ENCODE measurements at regions not wholly inside any gene's neighbourhood (a gene's known extent, or its start where the extent isn't known, plus 50 kb on each side); places are given as distances from the start of the nearest gene placed in this dataset.

DNA sequence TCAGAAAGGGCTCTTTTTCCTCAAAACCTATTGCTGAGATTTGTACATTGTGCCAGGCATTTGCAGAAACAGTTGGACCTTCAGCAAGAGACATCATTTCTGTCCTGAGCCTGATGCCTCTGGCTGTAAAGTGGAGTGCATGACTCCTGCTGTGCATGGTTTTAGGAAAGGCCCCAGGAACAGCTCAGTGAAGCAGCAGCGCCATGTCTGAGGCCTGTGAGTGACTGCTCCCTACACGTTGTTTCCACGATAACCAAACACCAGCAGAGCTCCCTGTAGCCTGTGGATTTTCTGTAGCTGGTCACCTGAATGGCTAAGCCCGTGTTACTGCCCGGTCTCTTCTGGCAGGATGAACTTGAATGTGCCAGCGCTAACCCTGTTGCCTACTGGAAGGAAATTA is 232.5 kb downstream of the TFAP2C start:
- TF ChIP-seq POLR2A (IDR thresholded peaks at IDR 0.05), result no peak
- TF ChIP-seq, protein P1, sequence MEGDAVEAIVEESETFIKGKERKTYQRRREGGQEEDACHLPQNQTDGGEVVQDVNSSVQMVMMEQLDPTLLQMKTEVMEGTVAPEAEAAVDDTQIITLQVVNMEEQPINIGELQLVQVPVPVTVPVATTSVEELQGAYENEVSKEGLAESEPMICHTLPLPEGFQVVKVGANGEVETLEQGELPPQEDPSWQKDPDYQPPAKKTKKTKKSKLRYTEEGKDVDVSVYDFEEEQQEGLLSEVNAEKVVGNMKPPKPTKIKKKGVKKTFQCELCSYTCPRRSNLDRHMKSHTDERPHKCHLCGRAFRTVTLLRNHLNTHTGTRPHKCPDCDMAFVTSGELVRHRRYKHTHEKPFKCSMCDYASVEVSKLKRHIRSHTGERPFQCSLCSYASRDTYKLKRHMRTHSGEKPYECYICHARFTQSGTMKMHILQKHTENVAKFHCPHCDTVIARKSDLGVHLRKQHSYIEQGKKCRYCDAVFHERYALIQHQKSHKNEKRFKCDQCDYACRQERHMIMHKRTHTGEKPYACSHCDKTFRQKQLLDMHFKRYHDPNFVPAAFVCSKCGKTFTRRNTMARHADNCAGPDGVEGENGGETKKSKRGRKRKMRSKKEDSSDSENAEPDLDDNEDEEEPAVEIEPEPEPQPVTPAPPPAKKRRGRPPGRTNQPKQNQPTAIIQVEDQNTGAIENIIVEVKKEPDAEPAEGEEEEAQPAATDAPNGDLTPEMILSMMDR (IDR thresholded peaks at IDR 0.05), result no peak
